Neuronal stem cell (in vitro differentiated cells): ENCODE measurements at regions not wholly inside any gene's neighbourhood (a gene's known extent, or its start where the extent isn't known, plus 50 kb on each side); places are given as distances from the start of the nearest gene placed in this dataset.

ENCODE experiments used
- DNase-seq: peaks from one replicate; pipeline ENCODE4 v3.0.0-alpha.2; 2013; ENCODE audit warnings: low spot score
- H2AFZ ChIP-seq: one replicate; pipeline ENCODE4 v1.6.1; 2013; ENCODE audit warnings: mild to moderate bottlenecking, low read length, inconsistent platforms
- H2AK5ac ChIP-seq: 2 replicates; pipeline ENCODE4 v1.6.1; 2013; ENCODE audit warnings: low read depth, mild to moderate bottlenecking, inconsistent platforms, low read length, moderate library complexity, mixed read lengths
- H2BK120ac ChIP-seq: 2 replicates; pipeline ENCODE4 v1.6.1; 2013; ENCODE audit warnings: low read depth, mild to moderate bottlenecking, inconsistent platforms, low read length, moderate library complexity, mixed read lengths
- H2BK12ac ChIP-seq: one replicate; pipeline ENCODE4 v1.6.1; 2013; ENCODE audit warnings: low read length, inconsistent platforms
- H2BK15ac ChIP-seq: 2 replicates; pipeline ENCODE4 v1.6.1; 2013; ENCODE audit warnings: mild to moderate bottlenecking, low read length, inconsistent platforms, mixed read lengths
- H2BK5ac ChIP-seq: one replicate; pipeline ENCODE4 v1.6.1; 2013; ENCODE audit warnings: inconsistent platforms, mild to moderate bottlenecking, low read length, moderate library complexity
- H3K14ac ChIP-seq: one replicate; pipeline ENCODE4 v1.6.1; 2013; ENCODE audit warnings: low read length, inconsistent platforms
- H3K18ac ChIP-seq: 2 replicates; pipeline ENCODE4 v1.6.1; 2013; ENCODE audit warnings: low read length, inconsistent platforms
- H3K23ac ChIP-seq: 2 replicates; pipeline ENCODE4 v1.6.1; 2013; ENCODE audit warnings: low read depth, mild to moderate bottlenecking, mixed read lengths, low read length, inconsistent platforms; ENCODE audit not compliant: poor library complexity
- H3K27ac ChIP-seq: replicated peaks from 3 replicates; pipeline ENCODE4 v1.5.1; 2013; ENCODE audit warnings: low read length, inconsistent platforms
- H3K27me3 ChIP-seq, 3 experiments: 2 replicates each; pipeline ENCODE4 v1.6.1; 2013; ENCODE audit warnings: low read length in 3 of 3, mild to moderate bottlenecking in 2 of 3, inconsistent platforms in 1 of 3, low read depth in 1 of 3, mixed read lengths in 1 of 3, moderate library complexity in 1 of 3; ENCODE audit not compliant: control insufficient read depth in 3 of 3, insufficient read depth in 3 of 3
- H3K36me3 ChIP-seq, 2 donors: replicated peaks in 1 of 2; 2 replicates each; pipeline ENCODE4 v1.6.1; 2013; ENCODE audit warnings: low read length in 2 of 2; ENCODE audit not compliant: control insufficient read depth in 2 of 2, insufficient read depth in 2 of 2
- H3K4ac ChIP-seq: 2 replicates; pipeline ENCODE4 v1.6.1; 2013; ENCODE audit warnings: inconsistent platforms, mild to moderate bottlenecking, low read length, moderate library complexity
- H3K4me1 ChIP-seq, 2 donors: 1 replicate in 1 of 2; 2 replicates in 1 of 2; pipeline ENCODE4 v1.6.1; 2013; ENCODE audit warnings: low read length in 2 of 2, low read depth in 1 of 2; ENCODE audit not compliant: control insufficient read depth in 2 of 2, insufficient read depth in 1 of 2
- H3K4me2 ChIP-seq: one replicate; pipeline ENCODE4 v1.6.1; 2013; ENCODE audit warnings: mild to moderate bottlenecking, low read length, inconsistent platforms; ENCODE audit not compliant: insufficient read depth, poor library complexity, severe bottlenecking
- H3K4me3 ChIP-seq, 2 donors: 2 replicates each; pipeline ENCODE4 v1.5.1; 2013; ENCODE audit warnings: low read length in 2 of 2, mild to moderate bottlenecking in 2 of 2, inconsistent platforms in 1 of 2, moderate library complexity in 1 of 2
- H3K79me1 ChIP-seq: one replicate; pipeline ENCODE4 v1.6.1; 2013; ENCODE audit warnings: low read depth, mild to moderate bottlenecking, inconsistent platforms, low read length, moderate library complexity
- H3K9ac ChIP-seq: one replicate; pipeline ENCODE4 v1.6.1; 2013; ENCODE audit warnings: mild to moderate bottlenecking, low read depth, low read length, inconsistent platforms; ENCODE audit not compliant: poor library complexity
- H3K9me3 ChIP-seq, 2 donors: replicated peaks in 1 of 2; 2 replicates each; pipeline versions ENCODE3 to v1.6.1; 2013; ENCODE audit warnings: low read length in 2 of 2, mild to moderate bottlenecking in 2 of 2, inconsistent platforms in 1 of 2, low read depth in 1 of 2, mixed read lengths in 1 of 2, moderate library complexity in 1 of 2; ENCODE audit not compliant: control insufficient read depth in 2 of 2, insufficient read depth in 1 of 2
- H4K8ac ChIP-seq: one replicate; pipeline ENCODE4 v1.6.1; 2013; ENCODE audit warnings: low read depth, mild to moderate bottlenecking, inconsistent platforms, low read length, moderate library complexity
- H4K91ac ChIP-seq: one replicate; pipeline ENCODE4 v1.6.1; 2013; ENCODE audit warnings: low read length, low read depth, mild to moderate bottlenecking, inconsistent platforms; ENCODE audit not compliant: poor library complexity
- WGBS, 2 donors: extraction: QIAGEN DNeasy Blood & Tissue Kit; methylation state at CpG; one replicate each; pipeline ENCODE4 v1.1.7; 2013; ENCODE audit warnings: missing lambda C conversion rate in 2 of 2, mixed read lengths in 1 of 2; ENCODE audit not compliant: insufficient read length in 2 of 2, insufficient replicate concordance in 1 of 2; ENCODE audit errors: extremely low coverage in 2 of 2; 5-methylcytosine and 5-hydroxymethylcytosine counted together

- H3K4me1 ChIP-seq, result peaks cover 0 to 3% of the 10 kb centered on the region in 2 donors
- no peaks in the 10 kb centered on the region for H3K36me3 ChIP-seq
- H2BK5ac ChIP-seq, result no peak overlapping the region
- no peak overlapping the region for H3K18ac ChIP-seq
- no peaks in the 10 kb centered on the region for H3K27me3 ChIP-seq
- H3K9ac ChIP-seq, result no peak overlapping the region
- no peaks in the 10 kb centered on the region for H3K9me3 ChIP-seq
- H3K4ac ChIP-seq, result no peak overlapping the region
- no peak overlapping the region for H2BK15ac ChIP-seq
- no CpG with 5 or more reads among the region's 2 CpGs for WGBS, 2 donors
- no peak overlapping the region for H4K91ac ChIP-seq
- H2BK120ac ChIP-seq, result no peak overlapping the region
- no peak overlapping the region for H3K4me3 ChIP-seq
- no peak overlapping the region for H3K27ac ChIP-seq
- no peak overlapping the region for H3K14ac ChIP-seq
- no peak overlapping the region for H3K4me2 ChIP-seq
- no peak overlapping the region for H4K8ac ChIP-seq
- no peak for DNase-seq
- H2BK12ac ChIP-seq, result no peak overlapping the region
- H3K23ac ChIP-seq, result no peak overlapping the region
- no peak overlapping the region for H2AK5ac ChIP-seq
- H3K79me1 ChIP-seq, result no peaks in the 10 kb centered on the region
- H2AFZ ChIP-seq, result no peak overlapping the region
These were observed 87.0 kb downstream of the FAT4 start for GRCh38 chr4:125401784-125402183.

- Histone ChIP-seq H3K4me3 (no peak overlapping the region), H3K18ac (no peak overlapping the region), H3K27ac (no peak overlapping the region), H4K91ac (no peak overlapping the region), H4K8ac (no peak overlapping the region), H3K14ac (no peak overlapping the region), H3K4ac (no peak overlapping the region), H3K4me2 (no peak overlapping the region), H3K36me3 (peaks cover 0 to 8% of the 10 kb centered on the region in 2 donors), H2AFZ (no peak overlapping the region), H3K27me3 (no peaks in the 10 kb centered on the region), H3K79me1 (no peaks in the 10 kb centered on the region), H3K4me1 (no peaks in the 10 kb centered on the region), H3K9me3 (peaks cover 2 to 15% of the 10 kb centered on the region in 2 donors), H3K9ac (no peak overlapping the region), H2BK15ac (no peak overlapping the region), H3K23ac (no peak overlapping the region), H2BK12ac (no peak overlapping the region), H2BK120ac (no peak overlapping the region), H2BK5ac (no peak overlapping the region), H2AK5ac (no peak overlapping the region)
- WGBS, 2 donors, result no CpG with 5 or more reads among the region's 2 CpGs
- DNase-seq, result no peak
These were observed 105.8 kb downstream of the FAT4 start for GRCh38 chr4:125420526-125420925.

GRCh38 chr4:125421547-125421946, 106.8 kb downstream of the FAT4 start:
- Histone ChIP-seq H2AFZ (no peak overlapping the region), H3K27ac (no peak overlapping the region), H3K18ac (no peak overlapping the region), H3K4me3 (no peak overlapping the region), H4K91ac (no peak overlapping the region), H3K14ac (no peak overlapping the region), H2BK120ac (no peak overlapping the region), H3K4ac (no peak overlapping the region), H3K23ac (no peak overlapping the region), H2BK5ac (no peak overlapping the region), H3K36me3 (peaks cover 0 to 5% of the 10 kb centered on the region in 2 donors), H4K8ac (no peak overlapping the region), H3K79me1 (no peaks in the 10 kb centered on the region), H3K4me2 (no peak overlapping the region), H3K9ac (no peak overlapping the region), H3K9me3 (peaks cover 2 to 15% of the 10 kb centered on the region in 2 donors), H3K27me3 (no peaks in the 10 kb centered on the region), H3K4me1 (no peaks in the 10 kb centered on the region), H2AK5ac (no peak overlapping the region), H2BK12ac (no peak overlapping the region), H2BK15ac (no peak overlapping the region)
- no peak for DNase-seq
- no CpG with 5 or more reads among the region's 1 CpG for WGBS, 2 donors

GRCh38 chr4:125423124-125423523, 108.4 kb downstream of the FAT4 start:
- Histone ChIP-seq H3K9ac (no peak overlapping the region), H2AFZ (no peak overlapping the region), H3K23ac (no peak overlapping the region), H3K79me1 (no peaks in the 10 kb centered on the region), H3K36me3 (no peaks in the 10 kb centered on the region), H4K91ac (no peak overlapping the region), H3K4me1 (no peaks in the 10 kb centered on the region), H3K27me3 (no peaks in the 10 kb centered on the region), H3K18ac (no peak overlapping the region), H3K4me2 (no peak overlapping the region), H2BK15ac (no peak overlapping the region), H4K8ac (no peak overlapping the region), H3K9me3 (peaks cover 2 to 15% of the 10 kb centered on the region in 2 donors), H3K4me3 (no peak overlapping the region), H2AK5ac (no peak overlapping the region), H3K4ac (no peak overlapping the region), H2BK12ac (no peak overlapping the region), H3K14ac (no peak overlapping the region), H3K27ac (no peak overlapping the region), H2BK120ac (no peak overlapping the region), H2BK5ac (no peak overlapping the region)
- DNase-seq, result no peak
- WGBS, 2 donors, result no CpG with 5 or more reads among the region's 2 CpGs
